Astrocyte of the spinal cord (primary cell): ENCODE measurements at regions not wholly inside any gene's neighbourhood (a gene's known extent, or its start where the extent isn't known, plus 50 kb on each side); places are given as distances from the start of the nearest gene placed in this dataset.

Source experiments
- DNase-seq: peaks from one replicate; pipeline ENCODE4 v3.0.0; 2011; ENCODE audit warnings: low read depth, low spot score
- H3K4me3 ChIP-seq: 2 replicates; pipeline ENCODE4 v1.5.1; 2011; ENCODE audit warnings: low read depth, mild to moderate bottlenecking, low read length, moderate library complexity
- CTCF ChIP-seq: IDR thresholded peaks from 2 replicates; pipeline ENCODE4 v1.5.1; 2012; ENCODE audit warnings: low read depth, mild to moderate bottlenecking, low read length, inconsistent platforms
- in situ Hi-C: cut with HindIII; loops from 2 replicates; pipeline ENCODE4 v1.10.0; 2017; ENCODE audit warnings: low sequenced_read_pairs

- DNase-seq: no peak
- in situ Hi-C loops: no loop called here
- TF ChIP-seq CTCF: no peak
These were observed 253.9 kb downstream of the SEC14L1 start for GRCh38 chr17:77394540-77395295.

GRCh38 chr17:77395501-77396048 is 254.8 kb downstream of the SEC14L1 start:
- in situ Hi-C loops: no loop called here
- H3K4me3 ChIP-seq: no peak overlapping the region
- no peak for DNase-seq
- TF ChIP-seq CTCF: no peak

More at GRCh38 chr17:77394540-77395295, 253.9 kb downstream of the SEC14L1 start:
- no peak overlapping the region for H3K4me3 ChIP-seq

GRCh38 chr17:77396610-77397009 is 255.8 kb downstream of the SEC14L1 start:
- no peak for TF ChIP-seq CTCF
- no peak overlapping the region for H3K4me3 ChIP-seq
- in situ Hi-C loops: no loop called here
- no peak for DNase-seq

- no peak for TF ChIP-seq CTCF
- no peak for DNase-seq
- in situ Hi-C loops: no loop called here
- no peak overlapping the region for H3K4me3 ChIP-seq
These were observed 257.5 kb downstream of the SEC14L1 start for GRCh38 chr17:77398274-77398673.

GRCh38 chr17:77399319-77399957 is 258.7 kb downstream of the SEC14L1 start:
- H3K4me3 ChIP-seq: no peak overlapping the region
- TF ChIP-seq CTCF: no peak
- DNase-seq: no peak
- in situ Hi-C loops: no loop called here

- in situ Hi-C loops: no loop called here
- TF ChIP-seq CTCF: peak; percentile 50
- DNase-seq: no peak
- no peak overlapping the region for H3K4me3 ChIP-seq
These were observed 259.7 kb downstream of the SEC14L1 start for GRCh38 chr17:77400445-77400870.
